Skin epidermis (tissue), 12 donors: ENCODE measurements at regions not wholly inside any gene's neighbourhood (a gene's known extent, or its start where the extent isn't known, plus 50 kb on each side); places are given as distances from the start of the nearest gene placed in this dataset.
"Not testable (repeated sequence)": the region's sequence is repeated elsewhere in the genome, so short reads cannot be mapped to it uniquely, and the experiment has no call there.

Experiments
- H3K27ac ChIP-seq, 21 experiments: fragments of 200-600 bp; sonication (generic) in 11 of 21; one replicate each; pipeline ENCODE4 v1.5.0; 2020; ENCODE audit warnings: mild to moderate bottlenecking in 3 of 21, inconsistent platforms in 2 of 21, moderate library complexity in 2 of 21
- H3K4me3 ChIP-seq, 7 experiments: fragments of 200-600 bp; sonication (generic) in 2 of 7; one replicate each; pipeline ENCODE4 v1.5.0; 2020; ENCODE audit warnings: inconsistent platforms in 2 of 7, mild to moderate bottlenecking in 2 of 7, moderate library complexity in 1 of 7

GRCh38 chr20:43372051-43372450 is 85.6 kb upstream of the SRSF6 start:
- H3K27ac ChIP-seq, result no peak overlapping the region
- H3K4me3 ChIP-seq, result no peak overlapping the region

GRCh38 chr20:43365691-43366090 is 92.0 kb upstream of the SRSF6 start:
- no peak overlapping the region for H3K4me3 ChIP-seq
- H3K27ac ChIP-seq, result no peak overlapping the region

- Histone ChIP-seq H3K27ac (no peak overlapping the region), H3K4me3 (no peak overlapping the region)
These were observed 93.7 kb upstream of the SRSF6 start for GRCh38 chr20:43364001-43364400.

GRCh38 chr20:43363506-43363905 is 94.2 kb upstream of the SRSF6 start:
- Histone ChIP-seq H3K4me3 (no peak overlapping the region), H3K27ac (no peak overlapping the region)

- no peak overlapping the region for H3K4me3 ChIP-seq
- no peak overlapping the region for H3K27ac ChIP-seq
These were observed 96.2 kb upstream of the SRSF6 start for GRCh38 chr20:43361526-43361925.

- no peak overlapping the region for H3K4me3 ChIP-seq
- no peak overlapping the region for H3K27ac ChIP-seq
These were observed 97.7 kb upstream of the SRSF6 start for GRCh38 chr20:43360016-43360415.

- H3K4me3 ChIP-seq, result no peak overlapping the region
- H3K27ac ChIP-seq, result no peak overlapping the region
These were observed 98.9 kb upstream of the SRSF6 start for GRCh38 chr20:43358811-43359210.

GRCh38 chr20:43357352-43357751 is 100.3 kb upstream of the SRSF6 start:
- no peak overlapping the region for H3K27ac ChIP-seq
- H3K4me3 ChIP-seq, result no peak overlapping the region

GRCh38 chr20:43355610-43356009 is 102.1 kb upstream of the SRSF6 start:
- H3K27ac ChIP-seq, result no peak overlapping the region
- H3K4me3 ChIP-seq, result no peak overlapping the region

GRCh38 chr20:43352996-43353395 is 104.7 kb upstream of the SRSF6 start:
- Histone ChIP-seq H3K27ac (peak overlapping the region in 1 of 21 experiments; percentile 22), H3K4me3 (no peak overlapping the region)

- H3K27ac ChIP-seq, H3K4me3 ChIP-seq: not testable (repeated sequence)
These were observed 107.0 kb upstream of the SRSF6 start for GRCh38 chr20:43350694-43351093.

- Histone ChIP-seq H3K4me3 (no peak overlapping the region), H3K27ac (no peak overlapping the region)
These were observed 107.9 kb upstream of the SRSF6 start for GRCh38 chr20:43349841-43350240.

- H3K27ac ChIP-seq, H3K4me3 ChIP-seq: not testable (repeated sequence)
These were observed 109.9 kb upstream of the SRSF6 start for GRCh38 chr20:43347839-43348238.

GRCh38 chr20:43345676-43346075 is 112.0 kb upstream of the SRSF6 start:
- Histone ChIP-seq H3K27ac (no peak overlapping the region), H3K4me3 (no peak overlapping the region)

- no peak overlapping the region for H3K4me3 ChIP-seq
- H3K27ac ChIP-seq, result no peak overlapping the region
These were observed 116.2 kb upstream of the SRSF6 start for GRCh38 chr20:43341511-43341910.

GRCh38 chr20:43337036-43337435 is 120.7 kb upstream of the SRSF6 start:
- H3K4me3 ChIP-seq, result no peak overlapping the region

GRCh38 chr20:43334080-43334479 is 123.6 kb upstream of the SRSF6 start:
- Histone ChIP-seq H3K27ac (no peak overlapping the region), H3K4me3 (no peak overlapping the region)

More at GRCh38 chr20:43337036-43337435, 120.7 kb upstream of the SRSF6 start:
- no peak overlapping the region for H3K27ac ChIP-seq

- H3K4me3 ChIP-seq, result no peak overlapping the region
- no peak overlapping the region for H3K27ac ChIP-seq
These were observed 125.8 kb upstream of the SRSF6 start for GRCh38 chr20:43331906-43332305.

GRCh38 chr20:43328697-43329096 is 129.0 kb upstream of the SRSF6 start:
- H3K27ac ChIP-seq, result no peak overlapping the region

GRCh38 chr20:43327234-43327633 is 130.5 kb upstream of the SRSF6 start:
- not testable (repeated sequence) for H3K4me3 ChIP-seq, H3K27ac ChIP-seq

More at GRCh38 chr20:43328697-43329096, 129.0 kb upstream of the SRSF6 start:
- H3K4me3 ChIP-seq, result no peak overlapping the region

GRCh38 chr20:43325926-43326325 is 131.8 kb upstream of the SRSF6 start:
- H3K4me3 ChIP-seq, result no peak overlapping the region
- no peak overlapping the region for H3K27ac ChIP-seq

- H3K4me3 ChIP-seq, result no peak overlapping the region
- no peak overlapping the region for H3K27ac ChIP-seq
These were observed 133.9 kb upstream of the PTPRT start for GRCh38 chr20:43323592-43323991.

GRCh38 chr20:43322851-43323250 is 133.1 kb upstream of the PTPRT start:
- H3K4me3 ChIP-seq, result no peak overlapping the region
- H3K27ac ChIP-seq, result no peak overlapping the region
